HEK293 (cell line): ENCODE measurements at regions not wholly inside any gene's neighbourhood (a gene's known extent, or its start where the extent isn't known, plus 50 kb on each side); places are given as distances from the start of the nearest gene placed in this dataset.

Source experiments
- CTCF ChIA-PET: fragments of 350-600 bp; formaldehyde crosslinking; extraction: SDS; loops from one replicate; lab custom pipeline; 2021; ENCODE audit warnings: antibody characterized with exemption; lab: Yijun Ruan, JAX
- POLR2A ChIA-PET: fragments of 300-600 bp; formaldehyde crosslinking; extraction: SDS; loops from one replicate; lab custom pipeline; 2020; ENCODE audit warnings: antibody characterized with exemption, inconsistent platforms; lab: Yijun Ruan, JAX
- H3K27ac ChIP-seq: fragments of 200-500 bp; sonication (Bioruptor generic); 2 replicates; pipeline ENCODE4 v1.5.1; 2014; ENCODE audit warnings: low read depth, low read length, control low read depth, inconsistent platforms; ENCODE audit errors: extremely low read depth
- H3K36me3 ChIP-seq, 2 experiments: fragments of 200-500 bp in 1 of 2; sonication (Bioruptor generic) in 1 of 2; 1 replicate in 1 of 2; 2 replicates in 1 of 2; pipeline ENCODE4 v1.5.1; 2014 to 2017; ENCODE audit warnings: inconsistent platforms in 2 of 2, low read length in 2 of 2; ENCODE audit not compliant: control insufficient read depth in 2 of 2, insufficient read depth in 1 of 2
- H3K4me1 ChIP-seq: fragments of 200-500 bp; sonication (Bioruptor generic); 2 replicates; pipeline ENCODE4 v1.5.1; 2014; ENCODE audit warnings: mild to moderate bottlenecking, low read length, inconsistent platforms; ENCODE audit not compliant: control insufficient read depth, insufficient read depth
- H3K4me3 ChIP-seq: 2 replicates; pipeline ENCODE4 v1.5.1; 2011; ENCODE audit warnings: low read depth, mild to moderate bottlenecking, control low read depth, low read length, moderate library complexity
- H3K9me3 ChIP-seq: fragments of 200-500 bp; sonication (Bioruptor generic); 2 replicates; pipeline ENCODE4 v1.5.1; 2014; ENCODE audit warnings: low read depth, low read length, inconsistent platforms; ENCODE audit not compliant: control insufficient read depth, insufficient read depth
- HOXD13 ChIP-seq: sonication (generic); formaldehyde crosslinking; IDR thresholded peaks from 2 replicates; pipeline ENCODE4 v1.8.0; 2022; ENCODE audit warnings: missing genetic modification reagents, borderline replicate concordance
- PBX3 ChIP-seq: sonication (generic); formaldehyde crosslinking; IDR thresholded peaks from 2 replicates; pipeline ENCODE4 v1.8.1; 2022; ENCODE audit warnings: mild to moderate bottlenecking, moderate library complexity, missing genetic modification reagents
- PRDM4 ChIP-seq: fragments of 450-650 bp; formaldehyde crosslinking; IDR thresholded peaks from 2 replicates; pipeline ENCODE4 v1.5.1; 2017; ENCODE audit warnings: missing biosample characterization, missing genetic modification characterization
- ZBTB44 ChIP-seq: fragments of 450-650 bp; IDR thresholded peaks from 2 replicates; pipeline ENCODE4 v1.5.1; 2018; ENCODE audit warnings: missing biosample characterization, mild to moderate bottlenecking, missing genetic modification characterization
- ZIC2 ChIP-seq: fragments of 450-650 bp; formaldehyde crosslinking; IDR thresholded peaks from 2 replicates; pipeline ENCODE4 v1.5.1; 2016; ENCODE audit warnings: missing biosample characterization, missing genetic modification characterization
- ZNF155 ChIP-seq: fragments of 450-650 bp; formaldehyde crosslinking; IDR thresholded peaks from 2 replicates; pipeline ENCODE4 v1.5.1; 2016; ENCODE audit warnings: missing biosample characterization, missing genetic modification characterization
- ZNF239 ChIP-seq: fragments of 450-650 bp; formaldehyde crosslinking; IDR thresholded peaks from 2 replicates; pipeline ENCODE4 v1.5.1; 2016; ENCODE audit warnings: missing biosample characterization, missing genetic modification characterization
- ZNF341 ChIP-seq: fragments of 450-650 bp; formaldehyde crosslinking; IDR thresholded peaks from 2 replicates; pipeline ENCODE4; 2016; ENCODE audit warnings: low read depth, missing biosample characterization, missing genetic modification characterization
- ZNF433 ChIP-seq: fragments of 450-650 bp; formaldehyde crosslinking; IDR thresholded peaks from 2 replicates; pipeline ENCODE4 v1.5.1; 2016; ENCODE audit warnings: missing biosample characterization, missing genetic modification characterization, low read depth
- ZNF514 ChIP-seq: fragments of 450-650 bp; formaldehyde crosslinking; IDR thresholded peaks from 2 replicates; pipeline ENCODE4 v1.5.1; 2016; ENCODE audit warnings: missing biosample characterization, missing genetic modification characterization
- ZNF544 ChIP-seq: fragments of 450-650 bp; formaldehyde crosslinking; IDR thresholded peaks from 2 replicates; pipeline ENCODE4 v1.5.0; 2017; ENCODE audit warnings: missing biosample characterization, missing genetic modification characterization
- ZNF555 ChIP-seq: fragments of 450-650 bp; formaldehyde crosslinking; conservative IDR thresholded peaks from 2 replicates; pipeline ENCODE4 v1.5.1; 2017; ENCODE audit warnings: missing biosample characterization, mild to moderate bottlenecking, missing genetic modification characterization, inconsistent platforms
- ZNF560 ChIP-seq: fragments of 450-650 bp; formaldehyde crosslinking; IDR thresholded peaks from 2 replicates; pipeline ENCODE4 v1.5.1; 2017; ENCODE audit warnings: missing biosample characterization, missing genetic modification characterization, borderline replicate concordance
- ZNF596 ChIP-seq: fragments of 450-650 bp; IDR thresholded peaks from 2 replicates; pipeline ENCODE4 v1.5.0; 2018; ENCODE audit warnings: missing biosample characterization, mild to moderate bottlenecking, missing genetic modification characterization, moderate library complexity
- ZNF626 ChIP-seq: fragments of 450-650 bp; sonication (Bioruptor Pico); formaldehyde crosslinking; IDR thresholded peaks from 2 replicates; pipeline ENCODE4 v1.5.1; 2018; ENCODE audit warnings: missing biosample characterization, missing genetic modification characterization, inconsistent platforms
- ZNF629 ChIP-seq: fragments of 450-650 bp; formaldehyde crosslinking; IDR thresholded peaks from 2 replicates; pipeline ENCODE4 v1.5.1; 2017; ENCODE audit warnings: missing biosample characterization, missing genetic modification characterization
- ZNF792 ChIP-seq: fragments of 450-650 bp; formaldehyde crosslinking; IDR thresholded peaks from 2 replicates; pipeline ENCODE4 v1.5.1; 2016; ENCODE audit warnings: missing biosample characterization, missing genetic modification characterization
- ZSCAN5A ChIP-seq: fragments of 450-650 bp; formaldehyde crosslinking; IDR thresholded peaks from 2 replicates; pipeline ENCODE4 v1.5.1; 2016; ENCODE audit warnings: missing biosample characterization, missing genetic modification characterization

- Histone ChIP-seq H3K9me3 (no peaks in the 10 kb centered on the region), H3K36me3 (no peaks in the 10 kb centered on the region), H3K27ac (no peak overlapping the region), H3K4me1 (peaks cover 6% of the 10 kb centered on the region; the same call in 1 of the 2 replicates), H3K4me3 (no peak overlapping the region)
- ChIA-PET POLR2A (interaction anchor here (0.6 kb wide), 1 partner anchor 12 kb away, joined by 4 read pairs; no protein-coding TSS in a partner anchor), CTCF (interaction anchor here (1.8 kb wide), 1 partner anchor 15 kb away, joined by 7 read pairs; no protein-coding TSS in a partner anchor)
- TF ChIP-seq ZIC2 (tag by site-specific recombination): no peak
- TF ChIP-seq ZNF544: no peak
- no peak for TF ChIP-seq ZNF626 (tag by site-specific recombination)
- TF ChIP-seq ZNF596 (tag by site-specific recombination): no peak
- TF ChIP-seq ZNF560: no peak
- no peak for TF ChIP-seq ZNF341 (tag by site-specific recombination)
- TF ChIP-seq PBX3 (CRISPR knock-in tag): no peak
- TF ChIP-seq ZNF433 (tag by site-specific recombination): no peak
- no peak for TF ChIP-seq PRDM4 (tag by site-specific recombination)
- no peak for TF ChIP-seq ZNF239 (tag by site-specific recombination)
- TF ChIP-seq ZNF555 (tag by site-specific recombination): no peak
Measured at GRCh38 chr18:57943723-57944122, 100.3 kb upstream of the NEDD4L start.

GRCh38 chr18:57942493-57942892, 101.5 kb upstream of the NEDD4L start:
- Histone ChIP-seq H3K27ac (no peak overlapping the region), H3K36me3 (no peaks in the 10 kb centered on the region), H3K9me3 (no peaks in the 10 kb centered on the region), H3K4me3 (no peak overlapping the region)
- CTCF ChIA-PET: interaction anchor here (1.8 kb wide), 1 partner anchor 16 kb away, joined by 7 read pairs; no protein-coding TSS in a partner anchor
- no peak for TF ChIP-seq ZNF792 (tag by site-specific recombination)
- no peak for TF ChIP-seq HOXD13 (CRISPR knock-in tag)
- TF ChIP-seq ZSCAN5A (tag by site-specific recombination): no peak
- no peak for TF ChIP-seq ZNF629
- no peak for TF ChIP-seq ZNF514 (tag by site-specific recombination)
- TF ChIP-seq ZBTB44: no peak
- TF ChIP-seq ZNF155: no peak
- TF ChIP-seq, all 188 proteins: peak for 0
- POLR2A ChIA-PET: no interaction called here
- peaks cover 6% of the 10 kb centered on the region; the same call in 1 of the 2 replicates for H3K4me1 ChIP-seq
